H9 (cell line): ENCODE measurements at regions not wholly inside any gene's neighbourhood (a gene's known extent, or its start where the extent isn't known, plus 50 kb on each side); places are given as distances from the start of the nearest gene placed in this dataset.

ENCODE experiments used
- DNase-seq: peaks from one replicate; pipeline ENCODE4 v3.0.0-alpha.2; 2017
- H2AFZ ChIP-seq: one replicate; pipeline ENCODE4 v1.6.1; 2013; ENCODE audit warnings: mild to moderate bottlenecking, low read length, control low read depth, moderate library complexity
- H2AK5ac ChIP-seq: 2 replicates; pipeline ENCODE4 v1.6.1; 2013; ENCODE audit warnings: low read length, control low read depth, mixed read lengths; ENCODE audit not compliant: insufficient read length
- H2BK120ac ChIP-seq: one replicate; pipeline ENCODE4 v1.6.1; 2013; ENCODE audit warnings: low read depth, mild to moderate bottlenecking, low read length, control low read depth, inconsistent platforms; ENCODE audit not compliant: poor library complexity, severe bottlenecking
- H2BK12ac ChIP-seq: 2 replicates; pipeline ENCODE4 v1.6.1; 2013; ENCODE audit warnings: low read length, control low read depth, mixed read lengths, low read depth; ENCODE audit not compliant: insufficient read length
- H2BK15ac ChIP-seq: 2 replicates; pipeline ENCODE4 v1.6.1; 2013; ENCODE audit warnings: low read depth, low read length, control low read depth
- H2BK20ac ChIP-seq: one replicate; pipeline ENCODE4 v1.6.1; 2013; ENCODE audit warnings: low read depth, mild to moderate bottlenecking, low read length, control low read depth, inconsistent platforms; ENCODE audit not compliant: poor library complexity, severe bottlenecking
- H2BK5ac ChIP-seq: 2 replicates; pipeline ENCODE4 v1.6.1; 2013; ENCODE audit warnings: low read length, control low read depth, mixed read lengths; ENCODE audit not compliant: insufficient read length
- H3K14ac ChIP-seq: 2 replicates; pipeline ENCODE4 v1.6.1; 2013; ENCODE audit warnings: low read length, control low read depth; ENCODE audit not compliant: insufficient read depth
- H3K18ac ChIP-seq: 2 replicates; pipeline ENCODE4 v1.6.1; 2013; ENCODE audit warnings: low read depth, mild to moderate bottlenecking, mixed read lengths, low read length, control low read depth; ENCODE audit not compliant: insufficient read length
- H3K23ac ChIP-seq: 2 replicates; pipeline ENCODE4 v1.6.1; 2013; ENCODE audit warnings: low read length, control low read depth, mixed read lengths, low read depth; ENCODE audit not compliant: insufficient read length
- H3K23me2 ChIP-seq: 2 replicates; pipeline ENCODE4 v1.6.1; 2013; ENCODE audit warnings: low read depth, mild to moderate bottlenecking, mixed read lengths, low read length, control low read depth; ENCODE audit not compliant: insufficient read length, poor library complexity, severe bottlenecking
- H3K27ac ChIP-seq: 2 replicates; pipeline ENCODE4 v1.5.1; 2013; ENCODE audit warnings: low read length, control low read depth, mixed read lengths, low read depth; ENCODE audit not compliant: insufficient read length
- H3K27me3 ChIP-seq: 2 replicates; pipeline ENCODE4 v1.6.1; 2013; ENCODE audit warnings: low read length, control low read depth, inconsistent platforms; ENCODE audit not compliant: insufficient read depth
- H3K4ac ChIP-seq: 2 replicates; pipeline ENCODE4 v1.6.1; 2013; ENCODE audit warnings: low read depth, mild to moderate bottlenecking, control low read depth, inconsistent platforms, low read length, moderate library complexity
- H3K4me1 ChIP-seq: 2 replicates; pipeline ENCODE4 v1.6.1; 2013; ENCODE audit warnings: low read length, control low read depth, inconsistent platforms; ENCODE audit not compliant: insufficient read depth
- H3K4me2 ChIP-seq: 2 replicates; pipeline ENCODE4 v1.6.1; 2013; ENCODE audit warnings: low read length, control low read depth, mixed read lengths; ENCODE audit not compliant: insufficient read length, insufficient read depth
- H3K56ac ChIP-seq: 2 replicates; pipeline ENCODE4 v1.6.1; 2013; ENCODE audit warnings: low read depth, mild to moderate bottlenecking, mixed read lengths, low read length, control low read depth; ENCODE audit not compliant: insufficient read length
- H3K79me1 ChIP-seq: 2 replicates; pipeline ENCODE4 v1.6.1; 2013; ENCODE audit warnings: low read depth, mild to moderate bottlenecking, moderate library complexity, low read length, control low read depth, inconsistent platforms; ENCODE audit not compliant: insufficient read depth, poor library complexity, severe bottlenecking
- H3K79me2 ChIP-seq: 2 replicates; pipeline ENCODE4 v1.6.1; 2013; ENCODE audit warnings: low read length, control low read depth, inconsistent platforms; ENCODE audit not compliant: insufficient read depth
- H3K9ac ChIP-seq: 2 replicates; pipeline ENCODE4 v1.6.1; 2013; ENCODE audit warnings: low read length, control low read depth, mixed read lengths; ENCODE audit not compliant: insufficient read length; ENCODE audit errors: extremely low read depth
- H3K9me3 ChIP-seq: one replicate; pipeline ENCODE4 v1.6.1; 2013; ENCODE audit warnings: low read depth, low read length, inconsistent platforms; ENCODE audit not compliant: control insufficient read depth
- H3T11ph ChIP-seq: one replicate; pipeline ENCODE4 v1.6.1; 2013; ENCODE audit warnings: mild to moderate bottlenecking, low read length, control low read depth, inconsistent platforms
- H4K20me1 ChIP-seq: one replicate; pipeline ENCODE4 v1.6.1; 2013; ENCODE audit not compliant: control insufficient read depth, insufficient read length, insufficient read depth
- H4K5ac ChIP-seq: 2 replicates; pipeline ENCODE4 v1.6.1; 2013; ENCODE audit warnings: low read depth, mild to moderate bottlenecking, mixed read lengths, low read length, control low read depth; ENCODE audit not compliant: insufficient read length
- H4K8ac ChIP-seq: replicated peaks from 2 replicates; pipeline ENCODE4 v1.6.1; 2013; ENCODE audit warnings: low read length, control low read depth, mixed read lengths, low read depth; ENCODE audit not compliant: insufficient read length
- H4K91ac ChIP-seq: 2 replicates; pipeline ENCODE4 v1.6.1; 2013; ENCODE audit warnings: low read depth, mild to moderate bottlenecking, moderate library complexity, mixed read lengths, low read length, control low read depth; ENCODE audit not compliant: insufficient read length
- H3K27ac Mint-ChIP-seq, 3 experiments: 2 replicates in 2 of 3; 3 replicates in 1 of 3; pipeline ENCODE4 v1.8.0; 2020 to 2021; ENCODE audit warnings: mixed read lengths in 3 of 3, mild to moderate bottlenecking in 1 of 3, moderate library complexity in 1 of 3
- H3K27me3 Mint-ChIP-seq: 2 replicates; pipeline ENCODE4 v1.8.0; 2021; ENCODE audit warnings: low read depth, mild to moderate bottlenecking, moderate library complexity, mixed read lengths
- H3K36me3 Mint-ChIP-seq, 3 experiments: 2 replicates in 2 of 3; 3 replicates in 1 of 3; pipeline ENCODE4 v1.8.0; 2020 to 2021; ENCODE audit warnings: low read depth in 3 of 3, mixed read lengths in 3 of 3; ENCODE audit not compliant: insufficient read depth in 1 of 3
- H3K4me1 Mint-ChIP-seq, 2 experiments: 2 replicates each; pipeline ENCODE4 v1.8.0; 2020; ENCODE audit warnings: mixed read lengths in 2 of 2
- H3K4me3 Mint-ChIP-seq, 2 experiments: 2 replicates in 1 of 2; 3 replicates in 1 of 2; pipeline ENCODE4 v1.8.0; 2020 to 2021; ENCODE audit warnings: mild to moderate bottlenecking in 2 of 2, mixed read lengths in 2 of 2, moderate library complexity in 1 of 2
- H3K9me3 Mint-ChIP-seq, 2 experiments: 2 replicates in 1 of 2; 3 replicates in 1 of 2; pipeline ENCODE4 v1.8.0; 2020; ENCODE audit warnings: mild to moderate bottlenecking in 2 of 2, mixed read lengths in 2 of 2, moderate library complexity in 1 of 2
- CTCF ChIP-seq: fragments of 200-600 bp; sonication (generic); conservative IDR thresholded peaks from 3 replicates; pipeline ENCODE4 v1.8.0; 2021; ENCODE audit warnings: antibody characterized with exemption, mild to moderate bottlenecking
- WGBS: extraction: QIAGEN DNeasy Blood & Tissue Kit; methylation state at CpG from one replicate; pipeline ENCODE4 v1.1.7; 2013; ENCODE audit warnings: missing lambda C conversion rate, low lambda C conversion rate, mixed read lengths; ENCODE audit not compliant: insufficient read length; ENCODE audit errors: extremely low coverage; 5-methylcytosine and 5-hydroxymethylcytosine counted together

- no peak overlapping the region for H2BK12ac ChIP-seq
- no peak for DNase-seq
- no peak for TF ChIP-seq CTCF
- Mint-ChIP-seq H3K4me3 (no peak overlapping the region), H3K27me3 (no peaks in the 10 kb centered on the region), H3K4me1 (no peaks in the 10 kb centered on the region), H3K9me3 (peaks cover 10 to 14% of the 10 kb centered on the region in 2 experiments), H3K27ac (no peak overlapping the region), H3K36me3 (peaks cover 0 to 4% (median 3%) of the 10 kb centered on the region in 3 experiments; a peak in 4 of 7 replicates)
- no peak overlapping the region for H2AK5ac ChIP-seq
- no peak overlapping the region for H3T11ph ChIP-seq
- H4K5ac ChIP-seq, result no peak overlapping the region
- no peak overlapping the region for H4K8ac ChIP-seq
- H3K56ac ChIP-seq, result no peak overlapping the region
- no peaks in the 10 kb centered on the region for H3K27me3 ChIP-seq
- H3K4me2 ChIP-seq, result no peak overlapping the region
- no peaks in the 10 kb centered on the region for H3K79me1 ChIP-seq
- H3K9ac ChIP-seq, result no peak overlapping the region
- no peaks in the 10 kb centered on the region for H3K79me2 ChIP-seq
- H3K4me1 ChIP-seq, result no peaks in the 10 kb centered on the region
- H3K27ac ChIP-seq, result no peak overlapping the region
- no peaks in the 10 kb centered on the region for H3K23me2 ChIP-seq
- no peaks in the 10 kb centered on the region for H3K9me3 ChIP-seq
- no peak overlapping the region for H2BK120ac ChIP-seq
- H3K4ac ChIP-seq, result no peak overlapping the region
- H3K23ac ChIP-seq, result no peak overlapping the region
- H3K14ac ChIP-seq, result no peak overlapping the region
- no peaks in the 10 kb centered on the region for H4K20me1 ChIP-seq
- H3K18ac ChIP-seq, result no peak overlapping the region
- no peak overlapping the region for H2BK15ac ChIP-seq
- H2AFZ ChIP-seq, result no peak overlapping the region
- H2BK5ac ChIP-seq, result no peak overlapping the region
- no peak overlapping the region for H4K91ac ChIP-seq
- WGBS, result no CpG with 5 or more reads among the region's 2 CpGs
- no peak overlapping the region for H2BK20ac ChIP-seq
Observed at GRCh38 chr6:135658916-135659315, 161.4 kb upstream of the AHI1 start.
